ENCODE measurements at regions not wholly inside any gene's neighbourhood (a gene's known extent, or its start where the extent isn't known, plus 50 kb on each side); places are given as distances from the start of the nearest gene placed in this dataset.

- Histone ChIP-seq H3K9me3 (ENCODE audit: insufficient read depth in 2 of 2, low read depth in 1 of 2, low read length in 1 of 2) (no peaks in the 10 kb centered on the region), H3K18ac (ENCODE audit: extremely low read depth, low read length) (no peak overlapping the region), H2BK120ac (replicated peaks; ENCODE audit: low read depth, low read length) (no peak overlapping the region), H4K91ac (replicated peaks; ENCODE audit: insufficient read length, low read length) (no peak overlapping the region), H3K27me3 (replicated peaks in 1 of 4; ENCODE audit: control insufficient read depth in 3 of 4, extremely low read depth in 1 of 4, insufficient read depth in 3 of 4, low read length in 3 of 4) (no peaks in the 10 kb centered on the region), H3K4me3 (ENCODE audit: extremely low read depth in 1 of 4, insufficient read depth in 2 of 4, low read depth in 3 of 4, low read length in 4 of 4) (no peak overlapping the region), H3K23ac (ENCODE audit: insufficient read length) (no peak overlapping the region), H3K23me2 (ENCODE audit: low read depth, low read length) (no peaks in the 10 kb centered on the region), H4K20me1 (replicated peaks in 1 of 2; ENCODE audit: control insufficient read depth in 1 of 2, insufficient read depth in 2 of 2, low read length in 2 of 2) (no peaks in the 10 kb centered on the region), H2BK5ac (ENCODE audit: low read depth, low read length) (no peak overlapping the region), H3K79me1 (ENCODE audit: low read depth, low read length) (no peaks in the 10 kb centered on the region), H2AK5ac (ENCODE audit: low read depth, low read length) (no peak overlapping the region), H3K36me3 (ENCODE audit: control insufficient read depth in 2 of 4, insufficient read depth in 4 of 4, low read length in 3 of 4) (peaks cover 0 to 2% (median 0%) of the 10 kb centered on the region in 4 experiments; a peak in 1 of 8 replicates), H3K56ac (replicated peaks; ENCODE audit: insufficient read length, low read depth, low read length) (no peak overlapping the region), H2AFZ (ENCODE audit: low read length) (no peak overlapping the region), H4K5ac (ENCODE audit: insufficient read length, low read depth, low read length) (no peak overlapping the region), H3K4me2 (ENCODE audit: insufficient read depth in 1 of 2, low read depth in 2 of 2, low read length in 2 of 2) (no peak overlapping the region), H3K4ac (replicated peaks; ENCODE audit: insufficient read length, low read depth, low read length) (no peak overlapping the region), H3K79me2 (ENCODE audit: control insufficient read depth in 1 of 2, insufficient read depth in 2 of 2, low read length in 2 of 2) (no peaks in the 10 kb centered on the region), H2BK20ac (ENCODE audit: low read length) (no peak overlapping the region), H4K8ac (ENCODE audit: extremely low read depth, insufficient read depth, low read length) (no peak overlapping the region; the same call in 1 of the 2 replicates), H3K14ac (ENCODE audit: insufficient read length) (no peak overlapping the region), H2BK12ac (ENCODE audit: low read depth, low read length) (no peak overlapping the region), H3K9ac (replicated peaks in 1 of 4; ENCODE audit: extremely low read depth in 1 of 4, low read depth in 3 of 4, low read length in 3 of 4) (no peak overlapping the region), H3K4me1 (replicated peaks in 1 of 4; ENCODE audit: control insufficient read depth in 3 of 4, insufficient read depth in 4 of 4, low read length in 3 of 4) (peaks cover 0 to 2% (median under 1%) of the 10 kb centered on the region in 4 experiments; a peak in 3 of 7 replicates), H3K27ac (ENCODE audit: low read depth, low read length) (no peak overlapping the region), H2BK15ac (ENCODE audit: low read length) (no peak overlapping the region)
- WGBS, 2 experiments (ENCODE audit: extremely low coverage in 1 of 2, insufficient coverage in 1 of 2, insufficient read length in 1 of 2, insufficient replicate concordance in 2 of 2, low coverage in 1 of 2, low lambda C conversion rate in 2 of 2, missing lambda C conversion rate in 1 of 2): 90% methylated on average over 5 of the region's 5 CpGs; no CpG with 5 or more reads in 1 of the 2 experiments
- DNase-seq (ENCODE audit: low read depth in 1 of 2, low spot score in 2 of 2) (no peak), FAIRE-seq (no peak)
- POLR2A ChIA-PET (ENCODE audit: partially characterized antibody): no interaction called here
- CTCF ChIA-PET (ENCODE audit: partially characterized antibody): interaction anchor here (0.8 kb wide), 1 partner anchor 14 kb away, joined by 3 read pairs; no protein-coding TSS in a partner anchor
- TF ChIP-seq POLR2A (IDR thresholded peaks at IDR 0.05; ENCODE audit: control extremely low read depth in 1 of 2, low read depth in 2 of 2, low read length in 2 of 2) (no peak), USF2 (IDR thresholded peaks at IDR 0.05; ENCODE audit: low read length) (no peak), BRCA1 (IDR thresholded peaks at IDR 0.05; ENCODE audit: low read depth, low read length) (no peak), MAFK (IDR thresholded peaks at IDR 0.05; ENCODE audit: low read depth, low read length) (no peak), SIN3A (conservative IDR thresholded peaks at IDR 0.05 in 1 of 2, IDR thresholded peaks at IDR 0.05 in 1 of 2; ENCODE audit: low read depth in 1 of 2, low read length in 2 of 2) (no peak), CHD1 (IDR thresholded peaks at IDR 0.05; ENCODE audit: low read depth, low read length) (no peak), TEAD4 (IDR thresholded peaks at IDR 0.05; ENCODE audit: low read depth, low read length) (no peak), EZH2 (IDR thresholded peaks at IDR 0.05; ENCODE audit: low read depth, low read length, severe bottlenecking) (no peak), KDM4A (IDR thresholded peaks at IDR 0.05; ENCODE audit: low read depth, low read length, severe bottlenecking) (no peak), CREB1 (IDR thresholded peaks at IDR 0.05) (no peak), ZNF274 (IDR thresholded peaks at IDR 0.05; ENCODE audit: borderline replicate concordance, extremely low read depth, low read length) (no peak), SP1 (IDR thresholded peaks at IDR 0.05; ENCODE audit: low read depth, low read length) (no peak), NANOG (IDR thresholded peaks at IDR 0.05; ENCODE audit: insufficient read depth, low read depth, low read length, poor library complexity, severe bottlenecking) (no peak)
These were observed 62.5 kb upstream of the TARBP1 start for GRCh38 chr1:234541286-234541975.

Data from H1 (cell line).